A549 (cell line): ENCODE measurements at regions not wholly inside any gene's neighbourhood (a gene's known extent, or its start where the extent isn't known, plus 50 kb on each side); places are given as distances from the start of the nearest gene placed in this dataset.

ENCODE experiments used
- CEBPB ChIP-seq, 2 experiments: fragments of >200 bp in 1 of 2; sonication (Bioruptor Twin) in 1 of 2; formaldehyde crosslinking in 1 of 2; IDR thresholded peaks; 2 replicates each; pipeline ENCODE4 v1.6.1; 2012 to 2016
- POLR2A ChIP-seq: IDR thresholded peaks from 2 replicates; pipeline ENCODE4 v1.6.1; 2012; ENCODE audit warnings: mild to moderate bottlenecking, low read length
- TF ChIP-seq, protein P1 (sequence below): IDR thresholded peaks from 2 replicates; pipeline ENCODE4 v1.6.1; 2012
- TF ChIP-seq, protein P2 (sequence below): fragments of >200 bp; sonication (Bioruptor Twin); formaldehyde crosslinking; IDR thresholded peaks from 3 replicates; pipeline ENCODE4 v1.5.1; 2016

DNA sequence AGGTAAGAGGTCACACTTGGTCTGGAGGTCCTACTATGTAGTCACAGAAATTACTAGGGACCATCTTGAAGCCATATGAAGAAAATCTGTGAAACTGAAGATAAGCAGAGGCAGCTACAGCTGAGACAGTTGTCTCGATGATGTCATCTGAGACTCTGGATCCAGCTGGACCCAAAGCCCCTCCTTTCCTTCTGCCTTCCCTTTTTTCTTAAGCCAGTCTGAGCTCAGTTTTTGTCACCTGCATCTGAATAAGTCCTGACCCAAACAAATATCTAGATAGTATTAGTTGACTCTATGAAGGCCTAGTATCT, 143.3 kb downstream of the ETS2 start:
- TF ChIP-seq, protein P1, sequence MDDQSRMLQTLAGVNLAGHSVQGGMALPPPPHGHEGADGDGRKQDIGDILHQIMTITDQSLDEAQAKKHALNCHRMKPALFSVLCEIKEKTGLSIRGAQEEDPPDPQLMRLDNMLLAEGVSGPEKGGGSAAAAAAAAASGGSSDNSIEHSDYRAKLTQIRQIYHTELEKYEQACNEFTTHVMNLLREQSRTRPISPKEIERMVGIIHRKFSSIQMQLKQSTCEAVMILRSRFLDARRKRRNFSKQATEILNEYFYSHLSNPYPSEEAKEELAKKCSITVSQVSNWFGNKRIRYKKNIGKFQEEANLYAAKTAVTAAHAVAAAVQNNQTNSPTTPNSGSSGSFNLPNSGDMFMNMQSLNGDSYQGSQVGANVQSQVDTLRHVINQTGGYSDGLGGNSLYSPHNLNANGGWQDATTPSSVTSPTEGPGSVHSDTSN: no peak
- TF ChIP-seq POLR2A (no peak), CEBPB (IDR thresholded peaks at IDR 0.05) (no peak)
- TF ChIP-seq, protein P2, sequence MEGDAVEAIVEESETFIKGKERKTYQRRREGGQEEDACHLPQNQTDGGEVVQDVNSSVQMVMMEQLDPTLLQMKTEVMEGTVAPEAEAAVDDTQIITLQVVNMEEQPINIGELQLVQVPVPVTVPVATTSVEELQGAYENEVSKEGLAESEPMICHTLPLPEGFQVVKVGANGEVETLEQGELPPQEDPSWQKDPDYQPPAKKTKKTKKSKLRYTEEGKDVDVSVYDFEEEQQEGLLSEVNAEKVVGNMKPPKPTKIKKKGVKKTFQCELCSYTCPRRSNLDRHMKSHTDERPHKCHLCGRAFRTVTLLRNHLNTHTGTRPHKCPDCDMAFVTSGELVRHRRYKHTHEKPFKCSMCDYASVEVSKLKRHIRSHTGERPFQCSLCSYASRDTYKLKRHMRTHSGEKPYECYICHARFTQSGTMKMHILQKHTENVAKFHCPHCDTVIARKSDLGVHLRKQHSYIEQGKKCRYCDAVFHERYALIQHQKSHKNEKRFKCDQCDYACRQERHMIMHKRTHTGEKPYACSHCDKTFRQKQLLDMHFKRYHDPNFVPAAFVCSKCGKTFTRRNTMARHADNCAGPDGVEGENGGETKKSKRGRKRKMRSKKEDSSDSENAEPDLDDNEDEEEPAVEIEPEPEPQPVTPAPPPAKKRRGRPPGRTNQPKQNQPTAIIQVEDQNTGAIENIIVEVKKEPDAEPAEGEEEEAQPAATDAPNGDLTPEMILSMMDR: no peak
